ENCODE measurements at regions not wholly inside any gene's neighbourhood (a gene's known extent, or its start where the extent isn't known, plus 50 kb on each side); places are given as distances from the start of the nearest gene placed in this dataset.

GRCh38 chr6:149166336-149166735 is 151.2 kb upstream of the TAB2 start:
- TF ChIP-seq CTCF (IDR thresholded peaks at IDR 0.05) (no peak), POLR2A (IDR thresholded peaks at IDR 0.05) (no peak)

Measured in adrenal gland (tissue), 5 donors.